Naive thymus-derived CD4-positive, alpha-beta T cell (primary cell): ENCODE measurements at regions not wholly inside any gene's neighbourhood (a gene's known extent, or its start where the extent isn't known, plus 50 kb on each side); places are given as distances from the start of the nearest gene placed in this dataset.
"Not testable (repeated sequence)": the region's sequence is repeated elsewhere in the genome, so short reads cannot be mapped to it uniquely, and the experiment has no call there.

Experiments used
- ATAC-seq: fragments of 150-1000 bp; cut with Tn5 transposase; 2 replicates; pipeline ENCODE4 v1.10.0; 2021; ENCODE audit warnings: mild to moderate bottlenecking, moderate library complexity
- CTCF ChIA-PET: fragments of 350-600 bp; sonication (Branson Sonifier 250); formaldehyde crosslinking; loops from one replicate; lab custom pipeline; 2021; ENCODE audit warnings: antibody characterized with exemption; lab: Charles Lee
- POLR2A ChIA-PET: fragments of 350-600 bp; sonication (Branson Sonifier 250); formaldehyde crosslinking; loops from one replicate; lab custom pipeline; 2021; ENCODE audit warnings: antibody characterized with exemption, inconsistent platforms; lab: Charles Lee
- DNase-seq, 9 donors: peaks; one replicate each; pipeline versions ENCODE4 v3.0.0 to v3.0.0-alpha.2; 2020 to 2022; ENCODE audit warnings: mixed read lengths in 1 of 9
- H3K27ac ChIP-seq: one replicate; pipeline ENCODE4 v1.7.0; 2013; ENCODE audit warnings: mild to moderate bottlenecking, low read depth, low read length, moderate library complexity
- H3K27me3 ChIP-seq, 2 donors: one replicate each; pipeline ENCODE4 v1.7.0; 2013; ENCODE audit warnings: low read length in 2 of 2, mild to moderate bottlenecking in 2 of 2, moderate library complexity in 2 of 2; ENCODE audit not compliant: control insufficient read depth in 2 of 2, insufficient read depth in 2 of 2
- H3K36me3 ChIP-seq, 3 experiments: 1 replicate in 2 of 3; 2 replicates in 1 of 3; pipeline ENCODE4 v1.7.0; 2013; ENCODE audit warnings: low read length in 3 of 3, mild to moderate bottlenecking in 3 of 3, moderate library complexity in 1 of 3; ENCODE audit not compliant: insufficient read depth in 3 of 3, control insufficient read depth in 2 of 3
- H3K4me1 ChIP-seq, 2 donors: one replicate each; pipeline ENCODE4 v1.7.0; 2013; ENCODE audit warnings: low read length in 2 of 2, mild to moderate bottlenecking in 2 of 2, moderate library complexity in 1 of 2; ENCODE audit not compliant: control insufficient read depth in 2 of 2, insufficient read depth in 2 of 2
- H3K4me3 ChIP-seq: 2 replicates; pipeline ENCODE4 v1.7.0; 2013; ENCODE audit warnings: mild to moderate bottlenecking, low read length
- H3K9me3 ChIP-seq, 3 experiments: 1 replicate in 2 of 3; 2 replicates in 1 of 3; pipeline ENCODE4 v1.7.0; 2013; ENCODE audit warnings: low read length in 3 of 3; ENCODE audit not compliant: control insufficient read depth in 2 of 3
- H3K27ac Mint-ChIP-seq, 9 donors: one replicate each; pipeline ENCODE4 v1.8.0; 2020 to 2022; ENCODE audit warnings: mixed read lengths in 9 of 9, mild to moderate bottlenecking in 8 of 9, moderate library complexity in 5 of 9, inconsistent platforms in 2 of 9
- H3K27me3 Mint-ChIP-seq, 5 donors: one replicate each; pipeline ENCODE4 v1.8.0; 2021 to 2022; ENCODE audit warnings: mixed read lengths in 5 of 5, mild to moderate bottlenecking in 1 of 5
- H3K36me3 Mint-ChIP-seq, 5 donors: one replicate each; pipeline ENCODE4 v1.8.0; 2020 to 2022; ENCODE audit warnings: mixed read lengths in 5 of 5, mild to moderate bottlenecking in 3 of 5, inconsistent platforms in 1 of 5
- H3K4me1 Mint-ChIP-seq, 7 donors: one replicate each; pipeline ENCODE4 v1.8.0; 2020 to 2022; ENCODE audit warnings: mixed read lengths in 7 of 7, mild to moderate bottlenecking in 3 of 7, inconsistent platforms in 1 of 7
- H3K4me3 Mint-ChIP-seq, 10 donors: one replicate each; pipeline ENCODE4 v1.8.0; 2020 to 2022; ENCODE audit warnings: mild to moderate bottlenecking in 10 of 10, mixed read lengths in 10 of 10, moderate library complexity in 6 of 10, inconsistent platforms in 2 of 10
- H3K9me3 Mint-ChIP-seq, 11 donors: one replicate each; pipeline ENCODE4 v1.8.0; 2020 to 2022; ENCODE audit warnings: mixed read lengths in 11 of 11, mild to moderate bottlenecking in 4 of 11, inconsistent platforms in 1 of 11, moderate library complexity in 1 of 11
- intact Hi-C, 2 donors: fragments of 100-400 bp; cut with micrococcal nuclease; formaldehyde crosslinking; loops; one replicate each; pipeline ENCODE4 v1.15.1; 2023

- H3K36me3 ChIP-seq, H3K27me3 Mint-ChIP-seq, H3K4me1 ChIP-seq, H3K4me3 ChIP-seq, H3K27ac ChIP-seq, POLR2A ChIA-PET, intact Hi-C loops, CTCF ChIA-PET, H3K9me3 ChIP-seq, DNase-seq, ATAC-seq, H3K4me3 Mint-ChIP-seq, H3K9me3 Mint-ChIP-seq, H3K27me3 ChIP-seq, H3K36me3 Mint-ChIP-seq: not testable (repeated sequence)
- peaks cover 27 to 53% (median 34%) of the 10 kb centered on the region in 7 donors for H3K4me1 Mint-ChIP-seq
- H3K27ac Mint-ChIP-seq: peak overlapping the region in 2 of 9 donors; percentile 28 to 43
Measured at GRCh38 chr17:20695871-20696270, 116.3 kb downstream of the CDRT15L2 start.

- H3K27me3 Mint-ChIP-seq, H3K4me3 ChIP-seq, H3K4me1 ChIP-seq, H3K27ac ChIP-seq, H3K27me3 ChIP-seq, H3K36me3 ChIP-seq, H3K36me3 Mint-ChIP-seq, H3K9me3 Mint-ChIP-seq, POLR2A ChIA-PET, intact Hi-C loops, H3K9me3 ChIP-seq: not testable (repeated sequence)
- CTCF ChIA-PET: interaction anchor here (0.6 kb wide), 1 partner anchor 104 kb away, joined by 4 read pairs; no protein-coding TSS in a partner anchor
- H3K4me3 Mint-ChIP-seq: peak overlapping the region; percentile 75 to 91 (median 81)
- ATAC-seq (peak; percentile 93), DNase-seq (peak in 7 of 9 donors; percentile 7 to 46 (median 30))
- peaks cover 19 to 51% (median 25%) of the 10 kb centered on the region in 7 donors for H3K4me1 Mint-ChIP-seq
- H3K27ac Mint-ChIP-seq: peak overlapping the region; percentile 36 to 94 (median 83)
Measured at GRCh38 chr17:20698463-20699206, 119.1 kb downstream of the CDRT15L2 start.

GRCh38 chr17:20700528-20700927 is 121.0 kb downstream of the CDRT15L2 start:
- POLR2A ChIA-PET, intact Hi-C loops, H3K4me1 ChIP-seq, H3K27ac ChIP-seq, H3K27me3 Mint-ChIP-seq, H3K9me3 ChIP-seq, H3K27me3 ChIP-seq, ATAC-seq, H3K36me3 Mint-ChIP-seq, H3K4me3 Mint-ChIP-seq, H3K9me3 Mint-ChIP-seq, CTCF ChIA-PET, H3K4me3 ChIP-seq, DNase-seq, H3K36me3 ChIP-seq: not testable (repeated sequence)
- Mint-ChIP-seq H3K27ac (peak overlapping the region in 2 of 9 donors; percentile 27 to 74), H3K4me1 (peaks cover 16 to 51% (median 22%) of the 10 kb centered on the region in 7 donors)

GRCh38 chr17:20701366-20701765 is 121.8 kb downstream of the CDRT15L2 start:
- H3K4me3 Mint-ChIP-seq, H3K4me1 ChIP-seq, CTCF ChIA-PET: not testable (repeated sequence)

GRCh38 chr17:20702692-20703091 is 123.2 kb downstream of the CDRT15L2 start:
- intact Hi-C loops: no loop called here
- Histone ChIP-seq H3K27me3 (no peaks in the 10 kb centered on the region), H3K9me3 (no peaks in the 10 kb centered on the region), H3K36me3 (no peaks in the 10 kb centered on the region), H3K4me3 (no peak overlapping the region), H3K4me1 (peaks cover 0 to 8% of the 10 kb centered on the region in 2 donors), H3K27ac (no peak overlapping the region)
- ATAC-seq: peak; percentile 13
- H3K27me3 Mint-ChIP-seq: no peaks in the 10 kb centered on the region
- ChIA-PET CTCF (no interaction called here), POLR2A (no interaction called here)
- H3K36me3 Mint-ChIP-seq: no peaks in the 10 kb centered on the region
- no peak overlapping the region for H3K27ac Mint-ChIP-seq
- peaks cover 0 to 2% (median 0%) of the 10 kb centered on the region in 11 donors for H3K9me3 Mint-ChIP-seq
- H3K4me1 Mint-ChIP-seq: peaks cover 12 to 42% (median 16%) of the 10 kb centered on the region in 7 donors
- H3K4me3 Mint-ChIP-seq: no peak overlapping the region
- no peak for DNase-seq

More at GRCh38 chr17:20701366-20701765, 121.8 kb downstream of the CDRT15L2 start:
- H3K27me3 ChIP-seq, H3K9me3 Mint-ChIP-seq, H3K36me3 ChIP-seq, H3K27ac ChIP-seq, H3K9me3 ChIP-seq, DNase-seq, POLR2A ChIA-PET, H3K4me3 ChIP-seq, intact Hi-C loops, H3K27ac Mint-ChIP-seq, H3K36me3 Mint-ChIP-seq, ATAC-seq, H3K27me3 Mint-ChIP-seq: not testable (repeated sequence)
- peaks cover 15 to 46% (median 17%) of the 10 kb centered on the region in 7 donors for H3K4me1 Mint-ChIP-seq

- H3K4me1 Mint-ChIP-seq: peaks cover 3 to 31% (median 11%) of the 10 kb centered on the region in 7 donors
- H3K27me3 ChIP-seq: no peaks in the 10 kb centered on the region
- H3K36me3 Mint-ChIP-seq: no peaks in the 10 kb centered on the region
- H3K4me1 ChIP-seq: no peaks in the 10 kb centered on the region
- H3K27me3 Mint-ChIP-seq: no peaks in the 10 kb centered on the region
- H3K9me3 ChIP-seq: no peaks in the 10 kb centered on the region
- ATAC-seq (no peak), DNase-seq (no peak)
- intact Hi-C loops: no loop called here
- no peak overlapping the region for H3K4me3 ChIP-seq
- ChIA-PET POLR2A (no interaction called here), CTCF (no interaction called here)
- peaks cover 0 to 2% (median 0%) of the 10 kb centered on the region in 11 donors for H3K9me3 Mint-ChIP-seq
- no peak overlapping the region for H3K4me3 Mint-ChIP-seq
- no peaks in the 10 kb centered on the region for H3K36me3 ChIP-seq
- no peak overlapping the region for H3K27ac ChIP-seq
- H3K27ac Mint-ChIP-seq: no peak overlapping the region
Measured at GRCh38 chr17:20703781-20704180, 124.3 kb downstream of the CDRT15L2 start.

- H3K27ac Mint-ChIP-seq, H3K4me3 ChIP-seq, H3K36me3 Mint-ChIP-seq, H3K9me3 ChIP-seq, DNase-seq, ATAC-seq, H3K27ac ChIP-seq, H3K27me3 ChIP-seq, intact Hi-C loops, POLR2A ChIA-PET, H3K36me3 ChIP-seq, H3K4me1 ChIP-seq, H3K27me3 Mint-ChIP-seq, CTCF ChIA-PET, H3K4me3 Mint-ChIP-seq, H3K9me3 Mint-ChIP-seq: not testable (repeated sequence)
- peaks cover 0 to 19% (median 0%) of the 10 kb centered on the region in 7 donors for H3K4me1 Mint-ChIP-seq
Measured at GRCh38 chr17:20705186-20705585, 125.7 kb downstream of the CDRT15L2 start.
